22Rv1 (cell line): ENCODE measurements at regions not wholly inside any gene's neighbourhood (a gene's known extent, or its start where the extent isn't known, plus 50 kb on each side); places are given as distances from the start of the nearest gene placed in this dataset.

Experiments used
- ZFX ChIP-seq: fragments of 450-650 bp; IDR thresholded peaks from 2 replicates; pipeline ENCODE4 v1.6.1; 2017; ENCODE audit warnings: antibody characterized with exemption, borderline replicate concordance
- TF ChIP-seq, protein P1 (sequence below): fragments of 450-650 bp; IDR thresholded peaks from 2 replicates; pipeline ENCODE4 v1.5.1; 2017; ENCODE audit warnings: mild to moderate bottlenecking

DNA sequence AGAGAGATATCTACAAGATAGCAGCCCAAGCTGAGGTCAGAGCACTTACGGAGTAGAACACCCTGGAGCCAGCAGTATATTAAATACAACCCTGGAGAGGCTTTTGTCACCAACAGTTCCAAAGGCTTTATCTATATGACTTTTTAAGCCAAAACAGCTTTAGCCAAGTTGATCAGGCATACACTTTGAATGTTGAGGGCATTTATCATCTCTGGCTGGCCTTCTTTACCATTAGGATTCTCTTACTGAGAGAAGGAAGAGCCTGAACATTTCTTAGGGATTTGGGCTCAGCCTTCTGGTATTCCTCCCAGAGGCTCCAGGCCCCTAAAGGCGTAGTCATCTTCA, 161.3 kb upstream of the RIMS1 start:
- TF ChIP-seq, protein P1, sequence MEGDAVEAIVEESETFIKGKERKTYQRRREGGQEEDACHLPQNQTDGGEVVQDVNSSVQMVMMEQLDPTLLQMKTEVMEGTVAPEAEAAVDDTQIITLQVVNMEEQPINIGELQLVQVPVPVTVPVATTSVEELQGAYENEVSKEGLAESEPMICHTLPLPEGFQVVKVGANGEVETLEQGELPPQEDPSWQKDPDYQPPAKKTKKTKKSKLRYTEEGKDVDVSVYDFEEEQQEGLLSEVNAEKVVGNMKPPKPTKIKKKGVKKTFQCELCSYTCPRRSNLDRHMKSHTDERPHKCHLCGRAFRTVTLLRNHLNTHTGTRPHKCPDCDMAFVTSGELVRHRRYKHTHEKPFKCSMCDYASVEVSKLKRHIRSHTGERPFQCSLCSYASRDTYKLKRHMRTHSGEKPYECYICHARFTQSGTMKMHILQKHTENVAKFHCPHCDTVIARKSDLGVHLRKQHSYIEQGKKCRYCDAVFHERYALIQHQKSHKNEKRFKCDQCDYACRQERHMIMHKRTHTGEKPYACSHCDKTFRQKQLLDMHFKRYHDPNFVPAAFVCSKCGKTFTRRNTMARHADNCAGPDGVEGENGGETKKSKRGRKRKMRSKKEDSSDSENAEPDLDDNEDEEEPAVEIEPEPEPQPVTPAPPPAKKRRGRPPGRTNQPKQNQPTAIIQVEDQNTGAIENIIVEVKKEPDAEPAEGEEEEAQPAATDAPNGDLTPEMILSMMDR: no peak
- no peak for TF ChIP-seq ZFX
